GM12874 (cell line): ENCODE measurements at regions not wholly inside any gene's neighbourhood (a gene's known extent, or its start where the extent isn't known, plus 50 kb on each side); places are given as distances from the start of the nearest gene placed in this dataset.

Source experiments
- CTCF ChIP-seq: IDR thresholded peaks from 2 replicates; pipeline ENCODE4 v1.5.1; 2011; ENCODE audit warnings: low read depth, mild to moderate bottlenecking, control low read depth, low read length, moderate library complexity; ENCODE audit not compliant: insufficient read depth

GRCh38 chr5:135695656-135696313 is 117.0 kb upstream of the CXCL14 start:
- TF ChIP-seq CTCF: no peak

GRCh38 chr5:135694906-135695305 is 116.1 kb upstream of the CXCL14 start:
- TF ChIP-seq CTCF: no peak

- no peak for TF ChIP-seq CTCF
Measured at GRCh38 chr5:135694012-135694411, 115.2 kb upstream of the CXCL14 start.

- TF ChIP-seq CTCF: no peak
Measured at GRCh38 chr5:135693371-135693955, 114.7 kb upstream of the CXCL14 start.

GRCh38 chr5:135691044-135691443 is 112.3 kb upstream of the CXCL14 start:
- no peak for TF ChIP-seq CTCF

GRCh38 chr5:135690466-135690865 is 111.7 kb upstream of the CXCL14 start:
- TF ChIP-seq CTCF: no peak

GRCh38 chr5:135689506-135689905 is 110.7 kb upstream of the CXCL14 start:
- TF ChIP-seq CTCF: no peak
